Suppressor macrophage treated with lipopolysaccharide for 1 hour (primary cell): ENCODE measurements at regions not wholly inside any gene's neighbourhood (a gene's known extent, or its start where the extent isn't known, plus 50 kb on each side); places are given as distances from the start of the nearest gene placed in this dataset.

Experiments
- DNase-seq, 3 donors: peaks; one replicate each; pipeline ENCODE4 v3.0.0-alpha.2; 2020 to 2022

- no peak for DNase-seq
Observed at GRCh38 chr20:1810572-1810925, 84.7 kb upstream of the SIRPA start.

- no peak for DNase-seq
Observed at GRCh38 chr20:1809611-1810510, 85.3 kb upstream of the SIRPA start.

DNA sequence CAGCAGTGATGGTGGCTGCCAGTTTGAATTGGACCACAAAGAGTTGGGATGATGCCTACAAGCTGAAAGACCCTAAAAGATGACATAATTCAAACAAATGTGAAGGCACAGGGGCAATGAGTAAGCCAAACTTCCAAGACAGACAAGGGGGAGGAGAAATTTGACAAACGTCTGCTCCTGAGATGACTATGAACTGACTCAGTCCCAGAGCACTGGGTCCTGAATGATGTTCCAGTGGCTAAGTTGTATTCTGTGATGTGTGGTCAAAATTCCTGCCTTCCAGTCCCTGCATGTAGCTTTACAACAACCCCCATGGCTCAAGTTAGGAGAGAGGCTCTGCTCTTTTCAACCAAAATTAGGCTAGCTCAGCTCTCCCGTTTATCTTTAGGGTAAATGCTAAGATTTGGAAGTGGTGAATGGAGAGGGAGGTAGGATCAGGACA is 86.1 kb upstream of the SIRPA start:
- peak; percentile 64 to 87 (median 78) for DNase-seq

- no peak for DNase-seq
Observed at GRCh38 chr20:1808101-1808500, 87.1 kb upstream of the SIRPA start.

- DNase-seq: no peak
Observed at GRCh38 chr20:1807394-1807793, 87.8 kb upstream of the SIRPA start.

DNA sequence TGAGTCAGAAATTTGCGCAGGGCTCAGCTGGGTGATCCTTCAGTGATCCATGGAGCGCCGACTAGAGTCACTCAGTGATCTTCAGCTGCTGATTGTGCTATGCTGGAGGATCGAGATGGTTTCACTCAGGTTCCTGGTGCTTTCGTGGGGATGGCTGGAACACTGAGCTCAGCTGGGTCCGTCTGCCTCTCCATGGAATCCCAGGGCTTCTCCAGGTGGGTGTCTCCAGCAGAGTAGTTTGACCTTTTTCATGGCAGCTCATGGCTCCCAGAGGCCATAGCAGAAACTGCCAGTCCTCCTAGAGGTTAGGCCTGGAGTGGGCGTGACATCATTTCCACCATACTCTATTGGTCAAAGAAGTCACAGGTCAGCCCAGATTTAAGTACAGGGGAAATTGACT is 88.8 kb upstream of the SIRPA start:
- no peak for DNase-seq

GRCh38 chr20:1805816-1806215 is 89.4 kb upstream of the SIRPA start:
- DNase-seq: no peak

GRCh38 chr20:1805161-1805581 is 90.0 kb upstream of the SIRPA start:
- DNase-seq: no peak

DNA sequence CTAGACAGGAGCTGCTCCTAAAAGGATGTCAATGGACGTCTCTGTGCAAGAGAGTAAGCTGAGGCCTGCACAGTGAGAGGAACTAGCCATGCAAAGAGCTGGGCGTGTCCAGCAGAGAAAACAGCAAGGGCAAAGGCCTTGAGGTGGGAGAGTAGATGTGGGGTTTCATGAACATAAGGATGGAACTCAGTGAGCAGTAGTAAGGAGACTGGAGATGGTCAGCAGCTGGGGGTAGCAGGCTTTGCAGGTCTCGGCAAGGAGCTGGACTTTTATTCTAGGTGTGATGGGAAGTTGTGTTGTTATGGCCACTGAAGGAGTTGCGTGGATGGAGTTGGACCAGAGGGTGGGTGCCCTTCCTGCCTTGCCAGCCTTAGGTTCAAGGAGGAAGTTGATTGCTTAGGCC is 90.7 kb upstream of the SIRPA start:
- DNase-seq: no peak

DNA sequence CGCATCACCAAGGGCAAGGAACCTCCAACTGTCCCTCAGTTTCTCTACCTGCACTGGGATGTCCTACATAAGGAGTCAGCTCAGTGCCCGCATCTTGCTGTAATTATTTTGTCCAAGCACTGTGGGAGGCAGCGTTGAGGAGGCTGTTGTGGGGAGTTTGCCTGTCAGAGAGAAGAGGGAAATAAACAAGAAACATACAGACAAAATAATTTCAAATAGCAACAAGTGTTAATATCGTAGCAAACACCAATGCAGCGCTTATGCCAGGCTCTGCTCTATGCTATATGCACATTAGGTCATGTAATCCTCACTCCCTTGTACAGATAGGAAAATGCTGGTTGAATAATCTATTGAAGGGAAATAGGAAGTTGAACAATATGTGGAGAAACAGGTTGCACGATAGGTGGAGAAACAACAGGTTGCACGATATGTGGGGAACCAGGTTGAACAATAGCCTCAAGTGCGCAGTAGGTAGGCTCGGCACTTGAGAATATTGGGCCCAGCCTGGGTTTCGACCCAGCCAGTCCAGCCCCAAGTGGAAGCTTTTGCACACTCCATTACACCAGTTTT is 91.2 kb upstream of the SIRPA start:
- DNase-seq: no peak

DNA sequence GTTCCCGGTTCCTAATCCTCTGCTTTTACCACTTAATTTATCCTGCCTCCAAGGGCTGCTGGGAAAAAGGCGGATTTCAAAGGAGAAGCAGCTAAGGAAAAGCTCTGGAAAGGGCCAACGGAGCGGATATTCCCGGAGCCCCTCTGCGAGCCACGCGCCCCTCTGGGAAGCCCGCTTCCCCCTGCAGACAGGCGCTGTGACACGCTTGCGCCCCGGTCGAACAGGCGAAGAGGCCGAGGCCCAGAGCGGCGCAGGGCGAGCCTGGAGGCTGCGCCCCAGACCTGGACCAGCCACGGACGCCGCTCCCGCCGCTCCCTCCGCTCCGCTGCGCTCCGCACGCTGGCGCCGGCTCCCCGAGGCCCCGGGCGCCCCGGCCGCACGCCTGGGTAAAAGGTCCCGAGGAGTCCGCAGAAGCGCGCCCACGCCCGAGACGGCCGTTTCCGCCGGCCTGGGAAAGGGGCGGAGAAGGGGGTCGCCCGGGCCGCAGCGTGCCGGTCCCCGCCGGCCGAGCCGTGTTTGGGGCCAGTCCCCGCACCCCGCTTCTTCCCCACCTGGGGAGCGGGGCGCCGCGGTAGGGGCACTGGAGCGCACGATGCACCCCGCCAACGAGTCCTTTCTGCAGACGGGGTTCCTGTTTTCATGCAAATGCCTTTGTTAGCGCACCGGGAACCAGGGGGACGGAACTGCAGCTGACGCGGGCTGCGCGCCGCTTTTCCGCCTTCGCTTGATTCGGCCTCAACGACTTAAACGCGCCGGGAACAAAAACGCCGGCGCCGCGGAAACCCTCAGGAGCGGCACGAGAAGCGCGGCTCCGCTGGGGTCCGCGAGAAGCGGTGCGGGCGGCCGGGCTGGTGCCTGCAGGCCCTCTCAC is 91.9 kb upstream of the SIRPA start:
- peak; percentile 89 to 93 (median 92) for DNase-seq

DNA sequence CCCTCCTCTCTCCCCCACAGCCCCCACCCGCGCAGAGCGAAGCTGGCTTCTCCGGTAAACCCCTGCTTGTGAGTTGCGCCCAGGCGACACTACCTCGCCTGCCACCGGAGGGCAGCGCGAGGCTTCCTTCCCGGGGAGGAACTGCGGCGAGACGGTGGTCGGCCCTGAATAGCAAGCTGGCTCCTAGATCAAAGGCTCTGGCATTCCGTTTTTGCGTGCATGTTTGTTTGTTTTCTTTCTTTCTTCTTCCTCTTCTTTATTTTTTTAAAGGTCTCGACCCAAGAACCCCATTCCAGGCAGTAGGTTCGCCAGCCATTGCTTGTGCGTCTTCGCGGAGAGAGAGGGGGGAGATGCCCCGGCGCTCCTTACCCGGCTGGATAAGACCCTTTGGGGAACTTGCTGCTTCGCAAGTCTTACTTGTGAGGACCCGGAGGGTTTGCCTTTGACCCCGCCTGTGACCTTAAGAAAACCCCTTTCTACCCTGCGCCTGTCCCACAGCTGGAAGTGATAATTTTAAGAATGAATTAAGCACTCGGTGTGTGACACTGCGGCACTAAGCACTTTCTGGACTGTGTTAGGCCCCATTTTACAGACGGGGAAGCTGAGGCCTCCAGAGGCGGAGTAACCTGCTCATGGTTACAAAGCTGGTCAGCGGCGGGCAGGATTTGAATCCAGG is 92.7 kb upstream of the SIRPA start:
- peak; percentile 84 to 92 (median 86) for DNase-seq

- DNase-seq: no peak
Observed at GRCh38 chr20:1801929-1802306, 93.3 kb upstream of the SIRPA start.

GRCh38 chr20:1801225-1801928 is 93.8 kb upstream of the SIRPA start:
- DNase-seq: peak; percentile 44 to 47 (median 45)

DNA sequence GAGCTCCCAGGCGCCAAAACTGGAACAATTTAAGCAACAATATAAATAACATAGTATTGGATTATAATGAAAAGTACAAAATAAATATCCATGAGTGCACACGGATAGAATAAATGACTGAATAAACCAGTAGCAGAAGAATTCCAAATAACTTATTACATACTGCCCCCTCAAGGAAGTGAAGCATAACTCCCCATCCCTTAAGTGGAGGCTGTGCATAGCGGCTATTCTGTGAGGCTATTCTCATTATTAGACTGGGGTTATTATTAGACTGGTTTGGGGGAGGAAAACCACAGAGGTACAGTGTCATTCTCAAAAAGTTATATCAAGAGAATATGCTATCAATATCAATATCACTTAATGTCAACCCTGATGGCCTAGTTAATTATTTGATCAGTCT is 94.4 kb upstream of the SIRPA start:
- peak; percentile 46 to 65 (median 64) for DNase-seq

DNA sequence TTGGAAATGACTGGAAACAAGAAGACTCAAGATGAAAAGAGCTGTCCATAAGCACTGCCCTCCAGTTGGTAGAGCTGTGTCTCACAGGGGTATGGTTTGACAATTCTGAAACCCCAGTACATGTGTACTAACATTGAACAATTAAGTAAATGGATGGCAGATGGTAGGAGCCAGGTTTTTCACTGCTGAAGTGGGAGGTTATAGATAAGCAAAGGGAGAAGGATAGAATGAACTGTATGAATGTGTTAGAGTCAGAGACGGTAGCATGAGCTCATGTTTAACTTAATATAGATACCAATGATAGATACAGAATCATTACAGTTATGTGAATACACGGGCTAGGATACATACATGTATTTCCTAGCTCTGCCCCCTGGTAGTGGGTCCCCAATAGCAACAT is 95.0 kb upstream of the SIRPA start:
- DNase-seq: no peak

DNA sequence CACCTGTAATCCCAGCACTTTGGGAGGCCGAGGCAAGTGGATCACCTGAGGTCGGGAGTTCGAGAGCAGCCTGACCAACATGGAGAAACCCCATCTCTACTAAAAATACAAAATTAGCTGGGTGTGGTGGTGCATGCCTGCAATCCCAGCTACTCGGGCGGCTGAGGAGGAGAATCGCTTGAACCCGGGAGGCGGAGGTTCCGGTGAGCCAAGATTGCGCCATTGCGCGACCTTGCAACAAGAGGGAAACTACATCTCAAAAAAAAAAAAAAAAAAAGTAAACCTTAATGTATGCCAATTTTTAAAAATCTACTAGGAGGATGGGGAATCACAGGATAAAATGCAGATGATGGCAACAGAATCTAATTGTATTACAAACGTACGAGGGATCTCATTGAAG is 95.5 kb upstream of the SIRPA start:
- DNase-seq: peak in 1 of 3 donors; percentile 31

- no peak for DNase-seq
Observed at GRCh38 chr20:1798982-1799381, 96.2 kb upstream of the SIRPA start.

DNA sequence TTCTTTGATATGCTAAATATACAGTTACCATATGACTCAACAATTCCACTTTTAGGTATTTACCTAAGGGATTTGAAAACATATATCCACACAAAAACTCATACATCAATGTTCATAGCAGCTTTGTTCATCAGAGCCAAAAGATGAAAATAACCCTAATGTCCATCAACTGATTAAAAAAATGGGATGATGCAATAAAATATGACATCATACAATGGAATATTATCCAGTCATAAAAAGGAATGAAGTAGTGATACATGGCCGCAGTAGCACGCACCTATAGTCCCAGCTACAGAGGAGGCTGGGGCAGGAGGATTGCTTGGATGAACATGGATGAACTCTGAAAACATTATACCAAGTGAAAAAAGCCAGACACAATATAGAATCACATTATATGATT is 101.4 kb upstream of the SIRPA start:
- DNase-seq: no peak

DNA sequence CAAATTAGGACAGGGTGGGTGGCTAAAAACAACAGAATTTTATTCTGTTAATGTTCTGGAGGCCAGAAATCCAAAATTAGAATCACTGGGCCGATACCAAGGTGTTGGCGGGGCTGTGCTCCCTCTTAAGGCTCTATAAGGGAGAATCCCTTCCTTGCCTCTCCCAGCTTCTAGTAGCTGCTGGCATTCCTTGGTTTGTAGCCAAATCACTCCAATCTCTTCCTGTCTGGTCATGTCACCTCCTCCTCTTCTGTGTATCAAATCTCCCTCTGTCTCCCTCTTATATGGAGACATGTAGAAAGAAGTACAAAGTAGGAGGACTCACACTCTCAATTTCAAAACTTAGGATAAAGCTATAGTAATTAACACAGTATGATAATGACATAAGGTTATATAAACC is 102.9 kb upstream of the SIRPA start:
- DNase-seq: no peak

GRCh38 chr20:1790386-1790785 is 104.8 kb upstream of the SIRPA start:
- DNase-seq: no peak

DNA sequence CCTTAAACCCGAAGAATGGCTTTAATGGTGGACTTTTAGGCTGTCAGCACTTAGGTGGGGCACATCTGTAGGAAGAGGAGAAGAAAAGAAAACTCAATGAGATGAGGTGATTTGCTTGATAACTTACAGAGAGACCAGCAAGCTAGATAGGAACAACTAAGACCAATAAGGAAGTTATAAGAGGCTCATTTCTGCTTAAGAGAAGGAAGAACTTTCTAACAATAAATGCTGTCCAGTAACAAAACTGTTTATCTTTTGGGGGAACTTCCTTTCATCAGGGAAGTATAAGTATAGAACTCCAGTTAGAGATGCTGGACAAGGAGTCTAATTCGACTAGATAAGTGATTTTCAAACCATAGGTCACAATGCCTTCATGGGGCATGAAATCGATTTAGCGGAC is 107.2 kb upstream of the SIRPA start:
- peak in 2 of 3 donors; percentile 44 to 55 for DNase-seq
